MM.1S (cell line): ENCODE measurements at regions not wholly inside any gene's neighbourhood (a gene's known extent, or its start where the extent isn't known, plus 50 kb on each side); places are given as distances from the start of the nearest gene placed in this dataset.

Source experiments
- DNase-seq: peaks from one replicate; pipeline ENCODE4 v3.0.0-alpha.2; 2015
- H2AFZ ChIP-seq: fragments of 300-600 bp; sonication (generic); 2 replicates; pipeline ENCODE4 v1.6.0; 2016; ENCODE audit warnings: antibody characterized with exemption, low read length
- H3F3A ChIP-seq: fragments of 300-600 bp; sonication (generic); 2 replicates; pipeline ENCODE4 v1.6.1; 2016; ENCODE audit warnings: mild to moderate bottlenecking, antibody characterized with exemption, low read length, moderate library complexity, mixed read lengths; ENCODE audit not compliant: insufficient read depth
- H3K27ac ChIP-seq: fragments of 300-600 bp; sonication (generic); 2 replicates; pipeline ENCODE4 v1.5.1; 2016; ENCODE audit warnings: mild to moderate bottlenecking, low read length
- H3K27me3 ChIP-seq: fragments of 300-600 bp; sonication (generic); replicated peaks from 2 replicates; pipeline ENCODE4 v1.6.0; 2016; ENCODE audit warnings: low read length; ENCODE audit not compliant: insufficient read depth
- H3K36me3 ChIP-seq: fragments of 300-600 bp; sonication (generic); replicated peaks from 2 replicates; pipeline ENCODE4 v1.6.1; 2016; ENCODE audit warnings: mild to moderate bottlenecking, low read length, mixed read lengths; ENCODE audit not compliant: insufficient read depth
- H3K4me1 ChIP-seq: fragments of 300-600 bp; sonication (generic); 2 replicates; pipeline ENCODE4 v1.6.1; 2016; ENCODE audit warnings: low read length, mixed read lengths
- H3K4me2 ChIP-seq: fragments of 300-600 bp; sonication (generic); 2 replicates; pipeline ENCODE4 v1.6.0; 2016; ENCODE audit warnings: low read depth, low read length
- H3K4me3 ChIP-seq: fragments of 300-600 bp; sonication (generic); 2 replicates; pipeline ENCODE4 v1.5.1; 2016; ENCODE audit warnings: low read length, mixed read lengths
- H3K79me2 ChIP-seq: fragments of 300-600 bp; sonication (generic); 2 replicates; pipeline ENCODE4 v1.6.1; 2016; ENCODE audit warnings: mixed run types, low read length, mixed read lengths
- H3K9ac ChIP-seq: fragments of 300-600 bp; sonication (generic); 2 replicates; pipeline ENCODE4 v1.6.1; 2016; ENCODE audit warnings: low read length, mixed read lengths
- H3K9me2 ChIP-seq: fragments of 300-600 bp; sonication (generic); replicated peaks from 2 replicates; pipeline ENCODE4 v1.6.1; 2016; ENCODE audit warnings: mild to moderate bottlenecking, low read length, mixed read lengths; ENCODE audit not compliant: insufficient read depth
- H3K9me3 ChIP-seq: fragments of 300-600 bp; sonication (generic); replicated peaks from 2 replicates; pipeline ENCODE4 v1.6.1; 2016; ENCODE audit warnings: mild to moderate bottlenecking, low read length, mixed read lengths; ENCODE audit not compliant: insufficient read depth
- H4K20me1 ChIP-seq: fragments of 300-600 bp; sonication (generic); 2 replicates; pipeline ENCODE4 v1.6.1; 2016; ENCODE audit warnings: mild to moderate bottlenecking, low read length, moderate library complexity, mixed read lengths; ENCODE audit not compliant: insufficient read depth
- CTCF ChIP-seq: fragments of 300-600 bp; sonication (generic); IDR thresholded peaks from 2 replicates; pipeline ENCODE4 v1.5.1; 2016; ENCODE audit warnings: antibody characterized with exemption, low read length, mixed read lengths
- EZH2 ChIP-seq: fragments of 300-600 bp; sonication (generic); optimal IDR thresholded peaks from 2 replicates; pipeline ENCODE3; 2017; ENCODE audit warnings: low read depth, mild to moderate bottlenecking, antibody characterized with exemption, low read length, mixed read lengths
- EZH2phosphoT487 ChIP-seq: fragments of 300-600 bp; sonication (generic); IDR thresholded peaks from 2 replicates; pipeline ENCODE4 v1.6.1; 2018; ENCODE audit warnings: antibody characterized with exemption, low read length

GRCh38 chr7:119957335-119957734, 315.6 kb upstream of the KCND2 start:
- H3K4me2 ChIP-seq: no peak overlapping the region

GRCh38 chr7:119959811-119960210, 313.2 kb upstream of the KCND2 start:
- Histone ChIP-seq H2AFZ (no peak overlapping the region), H3K9ac (no peak overlapping the region), H3K4me1 (peaks cover 12% of the 10 kb centered on the region), H3K4me3 (no peak overlapping the region), H3K9me2 (no peaks in the 10 kb centered on the region), H3K9me3 (no peaks in the 10 kb centered on the region), H3K27me3 (no peaks in the 10 kb centered on the region), H3K4me2 (no peak overlapping the region), H3K27ac (no peak overlapping the region), H3K36me3 (no peaks in the 10 kb centered on the region), H4K20me1 (no peaks in the 10 kb centered on the region), H3K79me2 (no peaks in the 10 kb centered on the region), H3F3A (peaks cover 13% of the 10 kb centered on the region)
- DNase-seq: no peak
- no peak for TF ChIP-seq EZH2
- TF ChIP-seq CTCF: no peak
- TF ChIP-seq EZH2phosphoT487: no peak

More at GRCh38 chr7:119957335-119957734, 315.6 kb upstream of the KCND2 start:
- H4K20me1 ChIP-seq: no peaks in the 10 kb centered on the region
- no peaks in the 10 kb centered on the region for H3K79me2 ChIP-seq
- H3K9ac ChIP-seq: no peak overlapping the region
- H3F3A ChIP-seq: no peaks in the 10 kb centered on the region
- no peak overlapping the region for H3K27ac ChIP-seq
- H3K4me3 ChIP-seq: no peak overlapping the region
- no peak for DNase-seq
- H3K4me1 ChIP-seq: no peaks in the 10 kb centered on the region
- no peak for TF ChIP-seq EZH2
- TF ChIP-seq CTCF: no peak
- no peak for TF ChIP-seq EZH2phosphoT487
- H3K27me3 ChIP-seq: no peaks in the 10 kb centered on the region
- H3K9me2 ChIP-seq: no peaks in the 10 kb centered on the region
- no peaks in the 10 kb centered on the region for H3K36me3 ChIP-seq
- no peak overlapping the region for H2AFZ ChIP-seq
- no peaks in the 10 kb centered on the region for H3K9me3 ChIP-seq

GRCh38 chr7:119963654-119964053, 309.3 kb upstream of the KCND2 start:
- H3F3A ChIP-seq: peaks cover 30% of the 10 kb centered on the region
- no peaks in the 10 kb centered on the region for H3K27me3 ChIP-seq
- H3K79me2 ChIP-seq: no peaks in the 10 kb centered on the region
- no peaks in the 10 kb centered on the region for H3K9me2 ChIP-seq
- H3K9me3 ChIP-seq: no peaks in the 10 kb centered on the region
- H3K4me3 ChIP-seq: no peak overlapping the region
- no peaks in the 10 kb centered on the region for H3K36me3 ChIP-seq
- TF ChIP-seq EZH2phosphoT487: no peak
- no peak for TF ChIP-seq CTCF
- no peak for TF ChIP-seq EZH2
- H3K27ac ChIP-seq: peak overlapping the region; percentile 55
- H3K4me1 ChIP-seq: peaks cover 31% of the 10 kb centered on the region
- peak; percentile 82 for DNase-seq
- H2AFZ ChIP-seq: peak overlapping the region; percentile 1; the same call in 1 of the 2 replicates
- H4K20me1 ChIP-seq: no peaks in the 10 kb centered on the region
- no peak overlapping the region; the same call in 1 of the 2 replicates for H3K9ac ChIP-seq
- H3K4me2 ChIP-seq: peak overlapping the region; percentile 33
